GM12878 (cell line): ENCODE measurements at regions not wholly inside any gene's neighbourhood (a gene's known extent, or its start where the extent isn't known, plus 50 kb on each side); places are given as distances from the start of the nearest gene placed in this dataset.

Experiments used
- ATAC-seq: fragments of 200-7000 bp; cut with Tn5 transposase; 3 replicates; pipeline ENCODE4 v1.9.1; 2020; ENCODE audit warnings: mild to moderate bottlenecking, moderate library complexity
- BruUV-seq: library from RNA; stranded (reverse); fragments of 400-500 nt; replicated peaks from 2 replicates; lab custom pipeline; 2021; lab: Mats Ljungman, UMichigan
- CTCF ChIA-PET: fragments of 300-600 bp; sonication (Branson Sonifier 250); formaldehyde crosslinking; extraction: SDS; loops from one replicate; lab custom pipeline; 2021; ENCODE audit warnings: inconsistent platforms; lab: Yijun Ruan, JAX
- POLR2A ChIA-PET: fragments of 350-600 bp; formaldehyde crosslinking; extraction: SDS; loops from one replicate; lab custom pipeline; 2021; ENCODE audit warnings: inconsistent platforms; lab: Charles Lee
- RAD21 ChIA-PET: fragments of 300-600 bp; sonication (Branson Sonifier 250); formaldehyde crosslinking; loops from one replicate; lab custom pipeline; 2023; ENCODE audit warnings: antibody characterized with exemption; ENCODE audit not compliant: unreplicated experiment; lab: Charles Lee
- SMC1A ChIA-PET: fragments of 300-600 bp; sonication (Branson Sonifier 250); formaldehyde crosslinking; loops from one replicate; lab custom pipeline; 2023; ENCODE audit not compliant: unreplicated experiment, uncharacterized antibody; lab: Charles Lee
- DNase-seq: peaks from one replicate; pipeline ENCODE4 v3.0.0-alpha.2; 2011; ENCODE audit warnings: low read depth, low spot score
- FAIRE-seq: peaks from 3 replicates; lab custom pipeline; 2011; peaks lifted over from hg19 to GRCh38; lab: Jason Lieb, UNC
- H2AFZ ChIP-seq: 2 replicates; pipeline ENCODE4 v1.6.0; 2011; ENCODE audit warnings: low read depth, low read length, control low read depth; ENCODE audit not compliant: control insufficient read depth
- H3K27ac ChIP-seq: 2 replicates; pipeline ENCODE4 v1.5.1; 2011; ENCODE audit warnings: control low read depth; ENCODE audit not compliant: control insufficient read depth, insufficient read depth
- H3K27me3 ChIP-seq, 2 experiments: replicated peaks in 1 of 2; 2 replicates each; pipeline versions ENCODE4 v1.6.0 to v1.6.1; 2011; ENCODE audit warnings: low read length in 1 of 2; ENCODE audit not compliant: control insufficient read depth in 2 of 2, insufficient read depth in 2 of 2
- H3K36me3 ChIP-seq, 2 experiments: 2 replicates each; pipeline ENCODE4 v1.5.1; 2011; ENCODE audit warnings: low read length in 1 of 2; ENCODE audit not compliant: control insufficient read depth in 2 of 2, insufficient read depth in 2 of 2
- H3K4me1 ChIP-seq: 2 replicates; pipeline ENCODE4 v1.6.1; 2011; ENCODE audit warnings: mild to moderate bottlenecking, low read length, moderate library complexity, mixed read lengths; ENCODE audit not compliant: control insufficient read depth, insufficient read depth
- H3K4me2 ChIP-seq: 2 replicates; pipeline ENCODE4 v1.6.0; 2011; ENCODE audit warnings: control low read depth; ENCODE audit not compliant: control insufficient read depth, insufficient read depth
- H3K4me3 ChIP-seq: fragments of 200-600 bp; sonication (generic); 2 replicates; pipeline ENCODE4 v1.5.1; 2016
- H3K79me2 ChIP-seq: 2 replicates; pipeline ENCODE4 v1.6.0; 2011; ENCODE audit warnings: low read length; ENCODE audit not compliant: control insufficient read depth, insufficient read depth
- H3K9ac ChIP-seq: 2 replicates; pipeline ENCODE4 v1.8.0; 2011; ENCODE audit warnings: low read length, control low read depth, mixed read lengths; ENCODE audit not compliant: control insufficient read depth, insufficient read depth
- H3K9me3 ChIP-seq: replicated peaks from 3 replicates; pipeline ENCODE4 v1.5.1; 2011; ENCODE audit warnings: mild to moderate bottlenecking, low read length; ENCODE audit not compliant: control insufficient read depth, insufficient read depth
- H4K20me1 ChIP-seq: 2 replicates; pipeline ENCODE4 v1.6.0; 2011; ENCODE audit not compliant: control insufficient read depth, insufficient read depth
- ATF7 ChIP-seq: fragments of 450-650 bp; IDR thresholded peaks from 2 replicates; pipeline ENCODE4 v1.6.1; 2016; ENCODE audit warnings: low read depth, mild to moderate bottlenecking
- FOS ChIP-seq: IDR thresholded peaks from 3 replicates; pipeline ENCODE4 v1.6.1; 2011; ENCODE audit warnings: borderline replicate concordance; ENCODE audit not compliant: insufficient read length; ENCODE audit errors: extremely low read depth
- KLF5 ChIP-seq: fragments of 450-650 bp; IDR thresholded peaks from 2 replicates; pipeline ENCODE4 v1.6.1; 2014; ENCODE audit warnings: mild to moderate bottlenecking; ENCODE audit not compliant: partially characterized antibody
- MYC ChIP-seq: IDR thresholded peaks from 2 replicates; pipeline ENCODE4 v1.6.1; 2011; ENCODE audit warnings: mild to moderate bottlenecking, low read length, moderate library complexity, inconsistent platforms; ENCODE audit not compliant: insufficient read depth, insufficient replicate concordance, insufficient read length, severe bottlenecking
- NR2C1 ChIP-seq: fragments of 450-650 bp; IDR thresholded peaks from 2 replicates; pipeline ENCODE4 v1.6.1; 2017; ENCODE audit warnings: antibody characterized with exemption, mild to moderate bottlenecking, moderate library complexity
- RB1 ChIP-seq: fragments of 450-650 bp; formaldehyde crosslinking; IDR thresholded peaks from 2 replicates; pipeline ENCODE4 v1.6.1; 2017; ENCODE audit warnings: mild to moderate bottlenecking, borderline replicate concordance
- RELA ChIP-seq: fragments of 450-650 bp; IDR thresholded peaks from 2 replicates; pipeline ENCODE4 v1.8.0; 2014; ENCODE audit warnings: borderline replicate concordance; ENCODE audit not compliant: partially characterized antibody
- SMC3 ChIP-seq: IDR thresholded peaks from 2 replicates; pipeline ENCODE4 v1.6.1; 2011; ENCODE audit warnings: low read length, improper control_type of control experiment, borderline replicate concordance
- SUZ12 ChIP-seq: fragments of 200-600 bp; sonication (generic); IDR thresholded peaks from one replicate; pipeline ENCODE4 v1.6.1; 2018; ENCODE audit warnings: antibody characterized with exemption, mild to moderate bottlenecking; ENCODE audit not compliant: unreplicated experiment
- ZBED1 ChIP-seq: IDR thresholded peaks from 2 replicates; pipeline ENCODE4 v1.6.1; 2016; ENCODE audit warnings: borderline replicate concordance
- WGBS: methylation state at CpG from one replicate; pipeline ENCODE4 v1.1.6; 2016; ENCODE audit warnings: low lambda C conversion rate; ENCODE audit not compliant: insufficient replicate concordance, insufficient coverage; ENCODE audit errors: missing lambda C conversion rate; 5-methylcytosine and 5-hydroxymethylcytosine counted together
- in situ Hi-C: fragments of 300-500 bp; cut with MboI; formaldehyde crosslinking; loops from 9 replicates; pipeline ENCODE4 v1.14.3; 2018; ENCODE audit warnings: mixed read lengths
- intact Hi-C: fragments of 100-400 bp; cut with micrococcal nuclease; formaldehyde crosslinking; loops from one replicate; pipeline ENCODE4 v1.14.2; 2022; ENCODE audit not compliant: unreplicated experiment
- TF ChIP-seq, protein P1 (sequence below): fragments of 450-650 bp; IDR thresholded peaks from 2 replicates; pipeline ENCODE4 v1.6.1; 2017; ENCODE audit warnings: mild to moderate bottlenecking, moderate library complexity
- TF ChIP-seq, protein P2 (sequence below): fragments of 450-650 bp; formaldehyde crosslinking; IDR thresholded peaks from 2 replicates; pipeline ENCODE4 v1.5.0; 2022; ENCODE audit warnings: mild to moderate bottlenecking, missing genetic modification characterization
- TF ChIP-seq, protein P3 (sequence below): fragments of 150-350 bp; IDR thresholded peaks from 2 replicates; pipeline ENCODE4 v1.6.1; 2016; ENCODE audit warnings: low read depth, low read length

DNA sequence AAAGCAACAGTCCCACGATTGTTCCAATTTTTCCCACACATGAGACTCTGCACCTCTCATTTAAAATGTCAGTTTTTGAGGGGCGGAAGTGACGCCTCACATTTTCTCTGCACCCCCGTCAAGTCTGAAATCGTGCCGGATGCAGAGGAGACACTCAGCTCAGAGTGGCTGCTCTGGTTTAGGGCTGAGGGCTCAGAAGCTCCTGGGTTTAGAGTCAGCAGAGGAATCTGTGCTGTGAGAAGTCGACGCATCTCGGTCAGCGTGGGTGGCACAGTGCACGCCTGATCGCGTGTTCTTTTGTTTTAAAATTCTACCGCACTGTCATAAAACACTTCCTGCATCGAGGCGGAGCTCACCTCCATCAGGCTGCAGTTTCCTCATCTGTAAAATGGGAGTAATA is 116.7 kb upstream of the ADRA2C start:
- H2AFZ ChIP-seq, result no peak overlapping the region
- H4K20me1 ChIP-seq, result no peaks in the 10 kb centered on the region
- H3K4me3 ChIP-seq, result no peak overlapping the region
- WGBS, result 51% methylated on average over 16 of the region's 16 CpGs
- H3K4me1 ChIP-seq, result no peaks in the 10 kb centered on the region
- no peak overlapping the region for H3K4me2 ChIP-seq
- ATAC-seq, result no peak; the same call in 2 of the 3 replicates
- intact Hi-C loops (no loop called here), in situ Hi-C loops (no loop called here)
- H3K9me3 ChIP-seq, result no peaks in the 10 kb centered on the region
- ChIA-PET CTCF (no interaction called here), RAD21 (no interaction called here), SMC1A (no interaction called here), POLR2A (no interaction called here)
- no peaks in the 10 kb centered on the region for H3K79me2 ChIP-seq
- H3K36me3 ChIP-seq, result no peaks in the 10 kb centered on the region
- H3K27ac ChIP-seq, result no peak overlapping the region
- BruUV-seq, result no TSS peak
- DNase-seq, result no peak
- no peak for FAIRE-seq
- H3K9ac ChIP-seq, result no peak overlapping the region
- no peaks in the 10 kb centered on the region; a peak in 1 of 4 replicates for H3K27me3 ChIP-seq
- no peak for TF ChIP-seq MYC
- TF ChIP-seq NR2C1, result no peak
- TF ChIP-seq RB1, result no peak
- no peak for TF ChIP-seq ATF7
- no peak for TF ChIP-seq FOS
- TF ChIP-seq SMC3, result no peak
- no peak for TF ChIP-seq SUZ12
- TF ChIP-seq ZBED1, result no peak
- TF ChIP-seq, protein P1, sequence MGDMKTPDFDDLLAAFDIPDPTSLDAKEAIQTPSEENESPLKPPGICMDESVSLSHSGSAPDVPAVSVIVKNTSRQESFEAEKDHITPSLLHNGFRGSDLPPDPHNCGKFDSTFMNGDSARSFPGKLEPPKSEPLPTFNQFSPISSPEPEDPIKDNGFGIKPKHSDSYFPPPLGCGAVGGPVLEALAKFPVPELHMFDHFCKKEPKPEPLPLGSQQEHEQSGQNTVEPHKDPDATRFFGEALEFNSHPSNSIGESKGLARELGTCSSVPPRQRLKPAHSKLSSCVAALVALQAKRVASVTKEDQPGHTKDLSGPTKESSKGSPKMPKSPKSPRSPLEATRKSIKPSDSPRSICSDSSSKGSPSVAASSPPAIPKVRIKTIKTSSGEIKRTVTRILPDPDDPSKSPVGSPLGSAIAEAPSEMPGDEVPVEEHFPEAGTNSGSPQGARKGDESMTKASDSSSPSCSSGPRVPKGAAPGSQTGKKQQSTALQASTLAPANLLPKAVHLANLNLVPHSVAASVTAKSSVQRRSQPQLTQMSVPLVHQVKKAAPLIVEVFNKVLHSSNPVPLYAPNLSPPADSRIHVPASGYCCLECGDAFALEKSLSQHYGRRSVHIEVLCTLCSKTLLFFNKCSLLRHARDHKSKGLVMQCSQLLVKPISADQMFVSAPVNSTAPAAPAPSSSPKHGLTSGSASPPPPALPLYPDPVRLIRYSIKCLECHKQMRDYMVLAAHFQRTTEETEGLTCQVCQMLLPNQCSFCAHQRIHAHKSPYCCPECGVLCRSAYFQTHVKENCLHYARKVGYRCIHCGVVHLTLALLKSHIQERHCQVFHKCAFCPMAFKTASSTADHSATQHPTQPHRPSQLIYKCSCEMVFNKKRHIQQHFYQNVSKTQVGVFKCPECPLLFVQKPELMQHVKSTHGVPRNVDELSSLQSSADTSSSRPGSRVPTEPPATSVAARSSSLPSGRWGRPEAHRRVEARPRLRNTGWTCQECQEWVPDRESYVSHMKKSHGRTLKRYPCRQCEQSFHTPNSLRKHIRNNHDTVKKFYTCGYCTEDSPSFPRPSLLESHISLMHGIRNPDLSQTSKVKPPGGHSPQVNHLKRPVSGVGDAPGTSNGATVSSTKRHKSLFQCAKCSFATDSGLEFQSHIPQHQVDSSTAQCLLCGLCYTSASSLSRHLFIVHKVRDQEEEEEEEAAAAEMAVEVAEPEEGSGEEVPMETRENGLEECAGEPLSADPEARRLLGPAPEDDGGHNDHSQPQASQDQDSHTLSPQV, result no peak
- TF ChIP-seq RELA, result no peak
- no peak for TF ChIP-seq KLF5
- TF ChIP-seq, protein P2, sequence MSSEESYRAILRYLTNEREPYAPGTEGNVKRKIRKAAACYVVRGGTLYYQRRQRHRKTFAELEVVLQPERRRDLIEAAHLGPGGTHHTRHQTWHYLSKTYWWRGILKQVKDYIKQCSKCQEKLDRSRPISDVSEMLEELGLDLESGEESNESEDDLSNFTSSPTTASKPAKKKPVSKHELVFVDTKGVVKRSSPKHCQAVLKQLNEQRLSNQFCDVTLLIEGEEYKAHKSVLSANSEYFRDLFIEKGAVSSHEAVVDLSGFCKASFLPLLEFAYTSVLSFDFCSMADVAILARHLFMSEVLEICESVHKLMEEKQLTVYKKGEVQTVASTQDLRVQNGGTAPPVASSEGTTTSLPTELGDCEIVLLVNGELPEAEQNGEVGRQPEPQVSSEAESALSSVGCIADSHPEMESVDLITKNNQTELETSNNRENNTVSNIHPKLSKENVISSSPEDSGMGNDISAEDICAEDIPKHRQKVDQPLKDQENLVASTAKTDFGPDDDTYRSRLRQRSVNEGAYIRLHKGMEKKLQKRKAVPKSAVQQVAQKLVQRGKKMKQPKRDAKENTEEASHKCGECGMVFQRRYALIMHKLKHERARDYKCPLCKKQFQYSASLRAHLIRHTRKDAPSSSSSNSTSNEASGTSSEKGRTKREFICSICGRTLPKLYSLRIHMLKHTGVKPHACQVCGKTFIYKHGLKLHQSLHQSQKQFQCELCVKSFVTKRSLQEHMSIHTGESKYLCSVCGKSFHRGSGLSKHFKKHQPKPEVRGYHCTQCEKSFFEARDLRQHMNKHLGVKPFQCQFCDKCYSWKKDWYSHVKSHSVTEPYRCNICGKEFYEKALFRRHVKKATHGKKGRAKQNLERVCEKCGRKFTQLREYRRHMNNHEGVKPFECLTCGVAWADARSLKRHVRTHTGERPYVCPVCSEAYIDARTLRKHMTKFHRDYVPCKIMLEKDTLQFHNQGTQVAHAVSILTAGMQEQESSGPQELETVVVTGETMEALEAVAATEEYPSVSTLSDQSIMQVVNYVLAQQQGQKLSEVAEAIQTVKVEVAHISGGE, result no peak
- TF ChIP-seq, protein P3, sequence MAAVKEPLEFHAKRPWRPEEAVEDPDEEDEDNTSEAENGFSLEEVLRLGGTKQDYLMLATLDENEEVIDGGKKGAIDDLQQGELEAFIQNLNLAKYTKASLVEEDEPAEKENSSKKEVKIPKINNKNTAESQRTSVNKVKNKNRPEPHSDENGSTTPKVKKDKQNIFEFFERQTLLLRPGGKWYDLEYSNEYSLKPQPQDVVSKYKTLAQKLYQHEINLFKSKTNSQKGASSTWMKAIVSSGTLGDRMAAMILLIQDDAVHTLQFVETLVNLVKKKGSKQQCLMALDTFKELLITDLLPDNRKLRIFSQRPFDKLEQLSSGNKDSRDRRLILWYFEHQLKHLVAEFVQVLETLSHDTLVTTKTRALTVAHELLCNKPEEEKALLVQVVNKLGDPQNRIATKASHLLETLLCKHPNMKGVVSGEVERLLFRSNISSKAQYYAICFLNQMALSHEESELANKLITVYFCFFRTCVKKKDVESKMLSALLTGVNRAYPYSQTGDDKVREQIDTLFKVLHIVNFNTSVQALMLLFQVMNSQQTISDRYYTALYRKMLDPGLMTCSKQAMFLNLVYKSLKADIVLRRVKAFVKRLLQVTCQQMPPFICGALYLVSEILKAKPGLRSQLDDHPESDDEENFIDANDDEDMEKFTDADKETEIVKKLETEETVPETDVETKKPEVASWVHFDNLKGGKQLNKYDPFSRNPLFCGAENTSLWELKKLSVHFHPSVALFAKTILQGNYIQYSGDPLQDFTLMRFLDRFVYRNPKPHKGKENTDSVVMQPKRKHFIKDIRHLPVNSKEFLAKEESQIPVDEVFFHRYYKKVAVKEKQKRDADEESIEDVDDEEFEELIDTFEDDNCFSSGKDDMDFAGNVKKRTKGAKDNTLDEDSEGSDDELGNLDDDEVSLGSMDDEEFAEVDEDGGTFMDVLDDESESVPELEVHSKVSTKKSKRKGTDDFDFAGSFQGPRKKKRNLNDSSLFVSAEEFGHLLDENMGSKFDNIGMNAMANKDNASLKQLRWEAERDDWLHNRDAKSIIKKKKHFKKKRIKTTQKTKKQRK, result no peak
